HG03108 (cell line): ENCODE measurements at regions not wholly inside any gene's neighbourhood (a gene's known extent, or its start where the extent isn't known, plus 50 kb on each side); places are given as distances from the start of the nearest gene placed in this dataset.
"Not testable (repeated sequence)": the region's sequence is repeated elsewhere in the genome, so short reads cannot be mapped to it uniquely, and the experiment has no call there.

ENCODE experiments used
- ATAC-seq: cut with Tn5 transposase; IDR thresholded peaks from one replicate; pipeline ENCODE4 v1.9.1; 2021; ENCODE audit warnings: moderate library complexity; ENCODE audit not compliant: unreplicated experiment

DNA sequence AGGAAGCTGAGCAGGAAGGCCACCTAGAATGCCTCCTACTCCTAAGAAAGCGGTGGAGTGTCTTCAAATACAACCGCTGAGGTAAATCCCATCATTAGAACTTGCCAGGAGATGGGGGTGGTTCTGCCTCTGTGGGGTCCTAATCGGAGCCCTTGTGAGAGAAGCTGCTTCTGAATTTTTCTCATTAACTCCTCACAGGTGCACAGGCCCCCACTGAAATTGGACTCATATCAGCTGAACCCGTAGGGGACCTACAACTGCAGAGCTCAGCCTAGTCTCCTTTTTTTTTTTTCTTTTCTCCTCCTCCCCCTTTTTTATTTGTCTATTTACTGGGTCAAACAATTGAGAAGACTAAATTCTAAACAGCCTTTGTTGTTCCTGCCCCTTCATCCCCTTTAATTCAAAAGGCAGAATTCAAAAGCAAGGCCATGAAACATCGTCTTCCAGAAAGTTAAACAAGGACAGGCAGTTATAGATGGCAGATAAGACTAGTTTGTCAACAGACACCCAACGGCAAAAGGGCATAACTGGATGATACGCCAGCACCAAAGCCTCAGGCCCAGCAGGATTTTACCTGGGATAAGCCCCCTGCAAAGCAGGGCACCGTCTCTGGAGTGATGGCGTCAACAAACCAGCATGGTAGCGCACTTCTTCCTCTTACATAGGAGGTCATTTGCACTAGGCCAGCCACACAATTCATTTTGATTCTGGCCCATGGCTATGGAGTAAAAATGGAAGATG lies 213.7 kb upstream of the HES1 start:
- no peak for ATAC-seq

DNA sequence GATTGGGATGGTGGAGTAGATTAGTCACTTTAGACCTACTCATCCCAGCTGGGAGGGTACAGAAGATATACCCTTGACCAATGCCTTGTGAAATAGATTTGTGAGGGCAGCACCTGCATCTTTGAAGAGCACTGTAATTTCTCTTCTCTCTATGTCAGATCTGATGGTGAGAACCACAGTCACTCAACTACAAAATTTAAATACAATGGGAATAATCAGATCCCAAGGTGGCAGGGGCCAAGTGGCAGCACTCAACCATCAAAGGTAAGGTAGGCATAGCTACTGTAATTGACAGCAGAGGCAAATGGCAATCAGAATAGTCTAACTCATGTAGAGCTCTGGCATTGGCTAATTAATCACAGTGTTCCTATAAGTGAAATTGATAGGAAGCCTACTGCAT lies 212.0 kb upstream of the HES1 start:
- not testable (repeated sequence) for ATAC-seq

DNA sequence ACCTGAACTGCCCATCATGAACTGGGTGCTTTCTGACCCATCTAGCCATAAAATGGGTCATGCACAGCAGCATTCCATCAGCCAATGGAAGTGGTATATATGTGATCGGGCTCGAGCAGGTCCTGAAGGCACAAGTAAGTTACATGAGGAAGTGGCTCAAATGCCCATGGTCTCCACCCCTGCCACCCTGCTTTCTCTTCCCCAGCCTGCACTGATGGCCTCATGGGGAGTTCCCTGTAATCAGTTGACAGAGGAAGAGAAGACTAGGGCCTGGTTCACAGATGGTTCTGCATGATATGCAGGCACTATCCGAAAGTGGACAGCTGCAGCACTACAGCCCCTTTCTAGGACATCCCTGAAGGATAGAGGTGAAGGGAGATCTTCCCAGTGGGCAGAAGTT lies 209.9 kb upstream of the HES1 start:
- not testable (repeated sequence) for ATAC-seq

DNA sequence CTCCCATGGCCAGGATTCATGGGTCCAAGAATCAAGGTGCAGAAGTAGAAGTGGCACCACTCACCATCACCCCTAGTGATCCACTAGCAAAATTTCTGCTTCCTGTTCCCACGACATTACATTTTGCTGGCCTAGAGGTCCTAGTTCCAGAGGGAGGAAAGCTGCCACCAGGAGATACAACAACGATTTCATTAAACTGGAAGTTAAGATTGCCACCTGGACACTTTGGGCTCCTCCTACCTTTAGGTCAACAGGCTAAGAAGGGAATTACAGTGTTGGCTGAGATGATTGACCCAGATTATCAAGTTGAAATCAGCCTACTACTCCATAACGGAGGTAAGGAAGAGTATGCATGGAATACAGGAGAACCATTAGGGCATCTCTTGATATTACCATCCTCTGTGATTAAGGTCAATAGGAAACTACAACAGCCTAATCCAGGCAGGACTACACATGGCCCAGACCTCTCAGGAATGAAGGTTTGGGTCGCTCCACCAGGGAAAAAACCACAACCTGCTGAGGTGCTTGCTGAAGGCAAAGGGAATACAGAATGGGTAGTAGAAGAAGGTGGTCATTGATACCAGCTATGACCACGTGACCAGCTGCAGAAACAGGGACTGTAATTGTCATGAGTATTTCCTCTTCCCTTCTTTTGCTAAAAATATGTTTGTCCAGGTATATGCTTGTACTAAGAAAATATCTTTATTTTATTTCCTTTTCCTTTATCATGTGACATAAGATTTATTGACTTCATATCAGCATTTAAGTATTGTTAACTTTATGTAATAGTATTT lies 208.3 kb upstream of the HES1 start:
- ATAC-seq: not testable (repeated sequence)

DNA sequence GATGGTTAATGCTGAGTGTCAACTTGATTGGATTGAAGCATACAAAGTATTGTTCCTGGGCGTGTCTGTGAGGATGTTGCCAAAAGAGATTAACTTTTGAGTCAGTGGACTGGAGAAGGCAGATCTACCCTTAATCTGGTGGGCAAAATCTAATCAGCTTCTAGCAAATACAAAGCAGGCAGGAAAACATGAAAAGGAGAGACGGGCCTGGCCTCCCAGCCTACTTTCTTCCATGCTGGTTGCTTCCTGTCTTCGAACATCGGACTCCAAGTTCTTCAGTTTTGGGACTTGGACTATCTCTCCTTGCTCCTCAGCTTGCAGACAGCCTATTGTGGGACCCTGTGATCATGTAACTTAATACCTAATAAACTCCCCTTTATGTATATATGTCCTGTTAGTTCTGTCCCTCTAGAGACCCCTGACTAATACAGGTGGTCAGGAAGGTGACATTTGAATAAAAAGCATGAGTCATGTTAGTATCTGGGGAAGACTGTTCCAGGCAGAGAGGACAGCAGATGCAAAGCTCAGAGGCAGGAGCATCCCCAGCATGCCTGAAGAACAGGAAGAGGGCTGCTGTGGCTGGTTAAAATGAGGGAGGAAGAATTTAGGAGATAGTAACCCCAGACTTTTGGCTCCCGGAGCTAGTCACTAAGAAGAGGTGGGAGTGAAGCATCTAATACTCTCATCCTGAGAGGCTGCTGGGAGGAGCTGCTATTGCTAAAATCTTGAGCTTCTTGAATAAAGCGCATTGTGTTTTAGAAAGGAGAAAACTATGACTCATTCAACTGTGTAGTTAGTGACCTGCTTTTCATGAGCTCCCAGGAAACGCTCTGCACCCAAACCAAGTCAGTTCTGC lies 207.4 kb upstream of the HES1 start:
- no peak for ATAC-seq

DNA sequence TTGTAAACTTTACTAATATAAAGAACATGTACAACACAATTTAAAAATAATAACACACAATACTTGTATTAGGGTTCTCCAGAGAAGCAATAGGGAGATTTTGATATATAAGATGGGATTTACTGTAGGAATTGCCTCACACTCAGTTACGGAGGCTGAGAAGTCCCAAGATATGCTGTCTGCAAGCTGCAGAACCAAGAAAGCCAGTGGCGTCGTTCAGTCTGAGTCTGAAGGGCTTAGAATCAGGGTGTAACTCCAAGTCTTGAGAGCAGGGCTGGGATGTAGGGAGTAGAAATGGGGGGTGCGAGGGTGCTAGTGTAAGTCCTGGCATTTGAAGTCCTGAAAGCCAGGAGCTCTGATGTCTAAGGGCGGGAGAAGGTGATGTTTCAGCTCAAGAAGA lies 206.6 kb upstream of the HES1 start:
- no peak for ATAC-seq

DNA sequence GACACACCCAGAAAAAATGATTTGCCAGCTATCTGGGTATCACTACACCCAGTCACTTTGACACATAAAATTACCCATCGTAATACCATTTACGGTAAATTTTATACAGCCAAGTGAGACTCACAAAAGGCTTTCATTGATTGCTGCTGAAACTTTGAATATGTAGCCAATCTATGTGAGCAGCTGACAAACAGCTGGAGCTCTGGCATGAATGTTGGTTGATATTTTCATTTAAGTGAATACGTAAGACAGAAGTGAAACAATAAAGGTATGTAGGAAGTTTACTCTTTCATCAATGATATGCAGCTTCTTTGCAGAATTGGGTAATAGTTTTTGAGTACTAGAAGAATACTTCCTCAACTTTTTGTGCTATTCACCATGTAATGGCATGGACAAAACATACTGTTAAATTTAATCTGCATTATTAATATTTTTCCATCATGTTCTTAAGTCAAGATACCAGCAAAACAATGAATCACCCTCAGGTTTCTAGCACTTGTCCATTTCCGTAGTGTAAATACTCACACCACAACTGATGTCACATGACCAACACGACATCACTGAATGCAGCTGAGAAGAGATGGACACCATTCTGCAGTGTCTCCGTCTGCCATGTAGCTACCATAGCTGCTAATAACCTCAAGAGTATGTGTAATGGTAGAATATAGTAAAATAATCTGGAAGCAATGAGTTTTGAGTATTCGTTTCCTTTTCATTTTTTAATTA lies 205.9 kb upstream of the HES1 start:
- ATAC-seq: no peak

DNA sequence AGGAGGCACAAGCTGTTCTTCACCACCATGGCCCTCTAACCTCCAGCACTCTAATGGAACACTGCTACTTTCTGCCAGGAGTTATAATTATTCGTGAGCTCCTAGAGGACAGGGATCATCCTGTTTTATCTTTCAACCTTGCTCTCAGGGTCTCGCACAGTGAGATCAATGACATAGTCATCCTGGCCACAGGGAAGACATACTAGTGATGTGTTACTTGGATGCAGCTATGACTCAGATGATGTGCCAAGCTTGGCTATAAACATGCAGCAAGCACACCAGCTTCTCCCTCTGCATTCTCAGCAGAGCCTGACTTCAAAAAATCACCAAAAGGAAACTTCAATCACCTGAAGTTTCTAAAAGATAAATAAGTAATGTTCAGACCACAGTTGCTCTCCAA lies 203.8 kb upstream of the HES1 start:
- ATAC-seq: no peak

DNA sequence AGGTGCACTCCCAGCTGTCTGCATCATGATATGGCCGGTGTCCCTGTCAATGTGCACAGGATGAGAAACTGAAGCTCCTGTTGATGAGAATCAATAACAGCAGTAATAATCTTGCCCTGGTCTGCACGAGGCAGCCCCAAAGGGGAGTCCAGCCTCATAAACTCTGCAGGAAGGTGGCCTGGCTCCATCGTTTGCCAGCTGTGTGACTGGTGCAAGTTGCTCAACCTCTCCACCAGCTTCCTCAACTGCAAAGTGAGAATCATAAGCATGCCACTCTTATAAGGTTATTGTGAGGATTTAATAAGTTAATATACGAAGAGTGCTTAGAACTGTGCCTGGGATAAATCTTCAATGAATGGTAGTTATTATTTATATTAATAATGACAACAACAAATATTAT lies 203.4 kb upstream of the HES1 start:
- no peak for ATAC-seq

DNA sequence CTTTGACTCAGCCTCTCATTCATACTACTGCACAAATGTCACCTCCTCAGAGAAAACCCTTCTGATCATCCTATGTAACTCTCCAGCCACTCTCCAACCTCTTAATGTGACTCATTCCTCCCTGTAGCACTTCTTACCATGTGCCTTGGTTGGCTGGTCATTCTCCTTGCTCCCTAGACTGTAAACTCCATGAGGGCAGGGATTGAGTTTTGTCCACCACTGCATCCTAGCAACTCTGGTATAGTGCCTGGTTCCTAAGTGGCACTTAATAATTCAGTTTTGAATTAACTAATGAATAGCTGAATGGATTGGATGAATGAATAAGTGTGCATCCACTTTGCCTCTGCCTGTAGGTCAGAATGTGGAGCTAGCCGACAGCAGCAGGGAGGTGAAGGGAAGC lies 202.5 kb upstream of the HES1 start:
- ATAC-seq: no peak

DNA sequence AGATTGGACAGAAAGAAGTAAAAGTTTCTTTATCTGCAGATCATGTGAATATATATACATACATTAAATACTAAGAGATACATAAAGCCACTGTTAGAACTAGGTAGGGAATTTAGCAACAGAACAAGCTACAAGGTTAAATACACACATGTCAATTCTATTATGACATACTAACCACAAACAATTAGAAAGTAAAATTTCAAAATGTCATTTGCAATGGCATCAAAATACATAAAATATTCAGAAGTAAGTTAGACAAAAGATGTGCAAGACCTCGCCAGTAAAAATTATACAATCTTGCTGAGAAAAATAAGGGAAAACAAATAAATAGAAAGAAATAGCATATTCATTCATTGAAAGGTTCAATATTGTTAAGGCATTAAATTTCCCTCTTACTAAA lies 200.0 kb upstream of the HES1 start:
- no peak for ATAC-seq

DNA sequence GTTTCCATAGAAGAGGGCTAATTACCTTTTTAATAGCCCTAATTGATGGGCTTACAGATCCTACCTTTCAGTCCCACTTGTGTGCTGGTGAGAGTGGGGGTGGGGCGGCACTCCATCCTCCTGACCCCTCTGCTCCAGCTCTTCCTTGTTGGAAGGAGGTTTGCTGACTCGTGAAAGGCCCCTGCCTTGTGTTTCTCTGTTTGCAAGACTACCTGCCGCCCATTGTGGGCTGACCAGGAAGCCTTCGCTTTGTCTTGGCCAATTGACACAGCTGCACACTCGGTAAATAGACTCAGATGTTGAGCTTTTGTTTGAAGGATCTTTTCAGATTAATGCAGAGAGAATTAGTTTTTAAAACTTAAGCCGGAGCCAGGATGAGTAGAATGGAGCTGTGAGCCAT lies 197.3 kb upstream of the HES1 start:
- no peak for ATAC-seq

DNA sequence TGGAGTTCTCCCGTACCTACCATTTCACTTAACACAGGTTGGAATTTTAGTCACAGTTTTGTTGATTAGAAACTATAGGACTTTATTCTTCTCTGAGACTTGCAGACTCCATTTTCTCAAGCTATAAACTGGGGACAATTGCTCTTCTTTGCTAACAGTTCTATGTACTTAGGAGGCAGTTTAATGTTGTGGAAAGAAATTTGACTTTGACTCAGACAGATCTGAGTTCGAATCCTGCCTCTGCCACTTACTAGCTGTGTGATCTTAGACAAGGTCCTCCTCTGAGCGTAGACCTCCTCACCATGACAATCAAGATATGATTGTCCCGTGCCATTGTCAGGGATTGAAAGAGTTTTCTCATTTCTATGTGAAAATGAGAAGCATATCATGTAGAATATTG lies 196.4 kb upstream of the HES1 start:
- no peak for ATAC-seq

DNA sequence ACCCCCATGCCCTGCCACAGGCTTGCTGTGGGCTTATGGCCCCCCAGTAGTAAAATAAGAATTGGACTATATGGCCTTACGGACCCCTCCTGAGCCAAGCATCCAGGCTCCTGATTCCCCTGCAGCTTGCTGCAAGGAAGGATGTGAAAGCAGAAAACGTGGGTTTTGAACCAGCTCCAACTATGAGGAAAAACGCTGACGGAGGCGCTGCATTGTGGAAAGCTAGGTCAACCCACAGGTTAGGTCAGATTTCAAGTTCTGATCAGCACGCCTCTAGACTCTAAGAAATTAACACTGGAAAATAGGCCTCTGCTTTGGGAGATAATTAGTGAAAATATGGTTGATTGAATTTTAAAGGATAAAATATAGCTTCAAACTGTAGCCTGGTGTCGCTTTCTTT lies 195.4 kb upstream of the HES1 start:
- ATAC-seq: no peak

DNA sequence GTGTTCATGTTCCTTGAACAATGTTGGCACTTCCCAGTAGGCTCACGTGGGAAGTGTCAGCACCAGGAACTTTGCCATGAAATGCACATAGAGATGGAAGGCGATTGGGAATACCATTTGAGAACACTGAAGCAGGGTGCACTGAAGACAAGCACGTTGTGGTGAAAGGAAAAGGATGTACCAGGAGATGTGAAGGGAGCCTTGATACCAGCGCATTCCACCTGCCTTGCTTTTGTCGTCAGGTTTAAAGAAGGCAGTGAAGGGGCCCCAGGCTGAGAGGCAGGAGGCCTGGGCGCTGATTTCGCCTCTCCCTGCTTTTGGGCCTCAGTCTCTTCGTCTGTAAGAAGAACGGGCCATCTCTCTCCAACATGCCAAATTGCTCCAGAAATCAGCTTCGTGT lies 194.5 kb upstream of the HES1 start:
- ATAC-seq: no peak

DNA sequence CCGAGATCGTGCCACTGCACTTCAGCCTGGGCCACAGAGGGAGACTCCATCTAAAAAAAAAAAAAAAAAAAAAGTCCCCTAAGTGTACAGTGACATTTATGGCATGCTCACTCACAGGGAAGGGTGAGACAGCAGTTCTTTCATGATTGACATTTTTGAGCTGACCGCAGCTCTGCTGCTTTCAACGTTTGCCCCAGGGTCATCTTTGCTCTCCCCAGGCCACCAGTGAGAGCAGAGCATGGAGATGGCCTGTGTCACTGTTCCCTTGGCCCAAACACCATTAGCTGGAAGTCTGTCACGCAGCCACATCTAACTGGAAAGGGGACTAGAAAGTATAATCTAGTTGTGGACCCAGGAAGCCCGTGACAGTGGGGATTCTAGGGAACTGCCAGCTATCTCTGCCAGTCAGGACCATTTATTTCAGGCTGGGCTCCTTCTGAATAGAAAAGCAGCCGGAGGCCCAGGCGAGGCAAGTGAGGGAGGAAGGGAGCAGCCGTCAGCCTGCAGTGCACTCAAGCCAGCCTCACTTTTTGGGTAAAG lies 193.4 kb upstream of the HES1 start:
- no peak for ATAC-seq

DNA sequence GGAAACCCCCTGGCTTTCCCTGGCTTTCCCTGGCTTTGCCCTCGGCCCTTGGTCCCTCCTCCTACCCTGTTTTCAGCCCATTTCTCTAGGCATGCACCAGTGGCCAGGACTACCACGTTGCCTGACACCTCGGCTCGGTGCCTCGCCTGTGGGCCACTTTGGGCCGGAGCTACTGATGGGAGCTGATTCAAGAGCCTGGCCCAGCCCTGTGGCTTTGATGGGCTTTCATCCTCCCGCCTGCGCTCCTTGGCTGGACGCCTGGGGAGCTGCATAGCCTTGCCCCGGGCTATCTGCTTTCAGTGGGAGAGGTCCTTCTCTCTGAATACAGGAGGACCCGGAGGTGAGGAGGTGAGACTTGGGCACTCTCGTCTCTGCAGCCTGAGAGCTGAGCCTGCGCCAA lies 192.7 kb upstream of the HES1 start:
- ATAC-seq: no peak

DNA sequence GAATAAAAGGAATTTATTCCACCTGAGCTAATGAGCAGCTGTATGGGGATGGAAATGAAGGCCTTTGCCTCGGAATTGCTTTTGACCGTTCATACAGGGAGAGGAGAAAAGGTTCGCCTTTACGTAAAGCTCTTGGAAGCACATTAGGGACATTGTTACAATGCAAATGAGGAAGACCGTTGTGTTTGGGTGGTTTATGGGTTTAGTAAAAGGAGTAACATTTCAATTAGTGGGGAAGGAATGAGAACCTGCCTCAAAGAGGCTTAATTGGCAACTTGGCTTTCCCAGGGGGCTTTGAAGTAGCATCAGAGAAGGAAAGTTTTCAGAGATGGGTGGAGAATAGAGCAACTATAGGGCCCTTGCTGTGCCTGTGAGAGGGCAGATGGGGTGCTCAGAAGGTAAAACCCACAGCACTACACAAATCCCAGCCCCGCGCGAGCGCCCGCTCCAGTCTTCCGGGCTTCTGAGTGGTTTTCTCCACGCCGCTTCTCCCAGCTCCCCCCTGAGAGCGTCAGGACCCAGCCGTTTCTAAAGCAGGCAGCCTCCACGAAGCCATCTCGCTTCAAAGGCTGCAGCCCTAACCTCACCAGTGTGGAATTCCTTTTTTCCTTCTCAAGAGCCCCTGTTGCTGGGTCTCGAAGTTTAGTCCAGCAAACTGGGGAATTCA lies 192.0 kb upstream of the HES1 start:
- no peak for ATAC-seq

DNA sequence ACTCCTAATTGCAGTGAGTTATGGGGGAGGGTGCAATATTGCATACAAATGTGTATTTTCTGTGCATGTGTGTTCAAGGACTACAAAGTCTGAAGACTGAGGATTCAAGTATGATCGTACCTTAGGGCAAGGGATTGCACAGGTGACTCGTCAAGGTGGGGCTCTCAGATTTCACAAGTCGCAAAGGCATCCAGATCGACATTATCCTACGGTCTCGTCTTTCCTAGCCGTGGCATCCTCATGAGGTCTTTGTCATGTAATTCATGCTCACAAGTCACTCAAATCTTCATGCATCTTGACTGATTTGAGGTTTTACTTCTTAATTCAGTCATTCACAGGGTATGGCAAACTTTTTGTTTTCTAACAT lies 191.4 kb upstream of the HES1 start:
- no peak for ATAC-seq

DNA sequence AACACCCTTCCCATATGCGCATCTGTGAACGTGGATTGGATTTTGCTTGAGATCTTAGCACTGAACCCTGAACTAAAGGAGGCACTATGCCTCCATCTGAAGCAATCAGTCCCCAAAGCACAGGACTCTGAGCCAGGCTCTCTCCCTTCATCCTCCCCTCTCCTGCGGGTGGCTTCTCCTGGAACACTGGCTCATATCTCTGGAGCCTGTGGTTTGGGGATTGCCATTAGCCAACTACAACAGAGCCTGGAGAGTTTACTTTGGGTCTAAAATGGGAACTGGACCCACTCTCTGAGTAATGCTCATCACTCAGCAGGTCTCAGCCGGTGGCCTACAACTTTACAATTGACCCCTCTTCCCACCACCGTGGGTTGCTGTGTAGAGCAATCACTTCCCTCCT lies 190.8 kb upstream of the HES1 start:
- ATAC-seq: no peak
